GM20000 (cell line): ENCODE measurements at regions not wholly inside any gene's neighbourhood (a gene's known extent, or its start where the extent isn't known, plus 50 kb on each side); places are given as distances from the start of the nearest gene placed in this dataset.

Experiments used
- DNase-seq: peaks from one replicate; pipeline ENCODE4 v3.0.0; 2012; ENCODE audit warnings: low spot score
- CTCF ChIP-seq: IDR thresholded peaks from 2 replicates; pipeline ENCODE4 v1.5.1; 2012; ENCODE audit warnings: mild to moderate bottlenecking, control low read depth; ENCODE audit errors: extremely low read depth, missing control alignments

DNA sequence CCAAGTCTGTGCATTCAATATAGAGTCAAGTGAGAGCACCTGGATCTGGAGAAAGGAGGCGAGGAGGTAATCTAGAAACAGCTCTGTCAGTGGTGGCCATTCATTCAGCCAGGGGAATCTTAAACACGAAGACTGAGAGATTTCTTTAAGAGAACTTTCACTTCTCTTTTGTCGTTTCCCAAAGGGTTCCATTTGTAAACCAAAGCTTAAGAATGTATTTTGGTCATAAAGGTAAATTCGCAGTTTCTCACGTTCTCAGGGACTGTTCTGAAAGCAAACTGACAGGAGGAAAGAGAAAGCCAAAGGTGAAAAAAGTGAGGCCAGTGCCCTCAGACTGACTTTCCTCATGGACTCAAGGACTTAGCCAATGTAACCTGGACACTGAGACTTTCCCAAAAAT is 513.5 kb downstream of the CMPK2 start:
- peak; percentile 49 for DNase-seq
- TF ChIP-seq CTCF: no peak

DNA sequence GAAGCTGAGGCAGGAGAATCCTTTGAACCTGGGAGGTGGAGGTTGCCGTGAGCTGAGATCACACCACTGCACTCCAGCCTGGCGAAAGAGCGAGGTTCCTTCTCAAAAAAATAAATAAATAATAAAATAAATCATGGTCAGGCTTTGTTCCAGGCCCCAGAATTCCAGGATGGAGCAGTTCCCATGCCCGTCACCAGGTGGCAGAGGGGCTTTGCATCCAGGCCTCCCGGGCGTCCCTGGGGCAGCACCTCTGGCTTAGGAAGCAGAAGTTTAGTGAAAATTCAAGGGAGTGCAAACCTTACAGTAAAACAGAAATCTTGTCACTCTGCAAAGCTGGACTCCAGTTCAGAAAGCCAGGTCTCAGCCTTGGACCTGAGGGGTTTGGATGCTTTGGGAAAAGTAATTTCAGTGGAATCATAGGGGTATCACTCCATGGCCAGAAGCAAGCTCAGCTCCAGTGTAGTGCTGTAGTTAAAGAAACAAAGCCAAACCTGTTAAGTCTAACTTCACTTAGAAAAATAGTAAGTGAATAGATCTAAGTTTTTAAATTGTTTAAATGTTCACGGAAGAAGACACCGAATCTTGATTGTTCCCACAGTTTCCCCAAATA is 512.7 kb downstream of the CMPK2 start:
- TF ChIP-seq CTCF: no peak
- DNase-seq: no peak

- peak; percentile 41 for DNase-seq
- no peak for TF ChIP-seq CTCF
Measured at GRCh38 chr2:6353669-6354068, 512.0 kb downstream of the CMPK2 start.

GRCh38 chr2:6354546-6354945 is 511.2 kb downstream of the CMPK2 start:
- no peak for TF ChIP-seq CTCF
- DNase-seq: no peak

- DNase-seq: no peak
- TF ChIP-seq CTCF: no peak
Measured at GRCh38 chr2:6355886-6356761, 509.6 kb downstream of the CMPK2 start.

DNA sequence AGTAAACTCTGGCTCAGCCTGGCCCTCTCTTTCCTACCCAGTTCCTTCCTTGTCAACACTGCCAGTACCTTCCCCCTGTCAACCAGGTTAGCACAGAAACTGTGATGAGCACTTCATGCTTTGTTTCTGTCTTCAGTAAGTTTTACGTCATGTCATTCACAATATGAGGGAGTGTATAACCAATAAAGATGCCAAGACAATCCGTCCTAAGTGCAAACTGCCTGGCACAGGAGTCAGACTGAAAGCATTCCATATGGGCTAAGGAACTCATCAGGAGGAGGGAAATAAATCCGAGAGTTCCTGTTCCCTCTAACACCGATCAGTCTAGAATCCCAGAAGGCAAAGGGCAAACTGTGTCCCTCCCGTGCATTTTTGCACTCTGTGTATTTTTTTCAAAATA is 507.2 kb downstream of the CMPK2 start:
- TF ChIP-seq CTCF: no peak
- no peak for DNase-seq

GRCh38 chr2:6358985-6359384 is 506.7 kb downstream of the CMPK2 start:
- no peak for TF ChIP-seq CTCF
- DNase-seq: no peak
